ENCODE measurements at regions not wholly inside any gene's neighbourhood (a gene's known extent, or its start where the extent isn't known, plus 50 kb on each side); places are given as distances from the start of the nearest gene placed in this dataset.

DNA sequence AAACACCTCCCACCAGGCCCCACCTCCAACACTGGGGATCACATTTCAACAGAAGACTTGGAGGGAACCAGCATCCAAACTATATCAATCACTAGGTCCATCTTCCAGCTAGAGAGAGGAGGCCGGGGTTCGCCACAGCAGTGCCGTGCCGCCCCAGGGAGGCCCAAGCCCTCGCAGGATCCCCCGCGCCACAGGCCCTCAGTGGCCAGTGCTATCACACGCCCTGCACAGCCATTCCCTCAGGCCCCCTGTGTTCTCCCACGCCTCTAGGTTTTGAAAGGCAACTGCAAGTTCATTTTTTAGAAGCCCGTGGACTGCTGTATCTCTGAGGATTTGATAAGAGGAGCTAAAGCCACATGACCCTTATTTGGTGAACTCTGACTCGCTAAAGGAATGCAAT, 136.4 kb downstream of the OAT start:
- Mint-ChIP-seq H3K36me3 (ENCODE audit: insufficient read depth in 1 of 3, low read depth in 3 of 3) (no peaks in the 10 kb centered on the region; a peak in 1 of 7 replicates), H3K4me1 (no peaks in the 10 kb centered on the region)
- H3K56ac ChIP-seq (ENCODE audit: insufficient read length, low read depth, low read length): no peak overlapping the region

More for the DNA sequence above, 136.4 kb downstream of the OAT start:
- Histone ChIP-seq H3K4ac (ENCODE audit: low read depth, low read length) (no peak overlapping the region), H2AK5ac (ENCODE audit: insufficient read length, low read length) (no peak overlapping the region), H4K8ac (replicated peaks; ENCODE audit: insufficient read length, low read depth, low read length) (no peak overlapping the region), H2BK5ac (ENCODE audit: insufficient read length, low read length) (no peak overlapping the region), H2BK20ac (ENCODE audit: low read depth, low read length, poor library complexity, severe bottlenecking) (no peak overlapping the region), H3K9me3 (ENCODE audit: control insufficient read depth, low read depth, low read length) (no peaks in the 10 kb centered on the region), H3K79me2 (ENCODE audit: insufficient read depth, low read length) (no peaks in the 10 kb centered on the region), H2BK120ac (ENCODE audit: low read depth, low read length, poor library complexity, severe bottlenecking) (no peak overlapping the region), H3K27me3 (ENCODE audit: insufficient read depth, low read length) (no peaks in the 10 kb centered on the region), H2BK15ac (ENCODE audit: low read depth, low read length) (no peak overlapping the region), H3K79me1 (ENCODE audit: insufficient read depth, low read depth, low read length, poor library complexity, severe bottlenecking) (no peaks in the 10 kb centered on the region), H3K27ac (ENCODE audit: insufficient read length, low read depth, low read length) (no peak overlapping the region), H4K5ac (ENCODE audit: insufficient read length, low read depth, low read length) (no peak overlapping the region), H2BK12ac (ENCODE audit: insufficient read length, low read depth, low read length) (no peak overlapping the region), H3K9ac (ENCODE audit: extremely low read depth, insufficient read length, low read length) (no peak overlapping the region), H3K18ac (ENCODE audit: insufficient read length, low read depth, low read length) (no peak overlapping the region), H3K23ac (ENCODE audit: insufficient read length, low read depth, low read length) (no peak overlapping the region), H3K4me1 (ENCODE audit: insufficient read depth, low read length) (no peaks in the 10 kb centered on the region), H3T11ph (ENCODE audit: low read length) (no peak overlapping the region), H3K14ac (ENCODE audit: insufficient read depth, low read length) (no peak overlapping the region), H3K23me2 (ENCODE audit: insufficient read length, low read depth, low read length, poor library complexity, severe bottlenecking) (no peaks in the 10 kb centered on the region), H3K4me2 (ENCODE audit: insufficient read depth, insufficient read length, low read length) (no peak overlapping the region), H2AFZ (ENCODE audit: low read length) (no peak overlapping the region), H4K20me1 (ENCODE audit: control insufficient read depth, insufficient read depth, insufficient read length) (no peaks in the 10 kb centered on the region), H4K91ac (ENCODE audit: insufficient read length, low read depth, low read length) (no peak overlapping the region)
- TF ChIP-seq, protein P1, sequence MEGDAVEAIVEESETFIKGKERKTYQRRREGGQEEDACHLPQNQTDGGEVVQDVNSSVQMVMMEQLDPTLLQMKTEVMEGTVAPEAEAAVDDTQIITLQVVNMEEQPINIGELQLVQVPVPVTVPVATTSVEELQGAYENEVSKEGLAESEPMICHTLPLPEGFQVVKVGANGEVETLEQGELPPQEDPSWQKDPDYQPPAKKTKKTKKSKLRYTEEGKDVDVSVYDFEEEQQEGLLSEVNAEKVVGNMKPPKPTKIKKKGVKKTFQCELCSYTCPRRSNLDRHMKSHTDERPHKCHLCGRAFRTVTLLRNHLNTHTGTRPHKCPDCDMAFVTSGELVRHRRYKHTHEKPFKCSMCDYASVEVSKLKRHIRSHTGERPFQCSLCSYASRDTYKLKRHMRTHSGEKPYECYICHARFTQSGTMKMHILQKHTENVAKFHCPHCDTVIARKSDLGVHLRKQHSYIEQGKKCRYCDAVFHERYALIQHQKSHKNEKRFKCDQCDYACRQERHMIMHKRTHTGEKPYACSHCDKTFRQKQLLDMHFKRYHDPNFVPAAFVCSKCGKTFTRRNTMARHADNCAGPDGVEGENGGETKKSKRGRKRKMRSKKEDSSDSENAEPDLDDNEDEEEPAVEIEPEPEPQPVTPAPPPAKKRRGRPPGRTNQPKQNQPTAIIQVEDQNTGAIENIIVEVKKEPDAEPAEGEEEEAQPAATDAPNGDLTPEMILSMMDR (conservative IDR thresholded peaks at IDR 0.05): no peak
- Mint-ChIP-seq H3K27me3 (ENCODE audit: low read depth) (peaks cover 11% of the 10 kb centered on the region), H3K4me3 (no peak overlapping the region), H3K9me3 (peaks cover 0 to 7% of the 10 kb centered on the region in 2 experiments; a peak in 2 of 5 replicates), H3K27ac (no peak overlapping the region)
- DNase-seq: no peak
- no CpG with 5 or more reads among the region's 11 CpGs for WGBS (ENCODE audit: extremely low coverage, insufficient read length, low lambda C conversion rate)
